ENCODE measurements at regions not wholly inside any gene's neighbourhood (a gene's known extent, or its start where the extent isn't known, plus 50 kb on each side); places are given as distances from the start of the nearest gene placed in this dataset.
"Not testable (repeated sequence)": the region's sequence is repeated elsewhere in the genome, so short reads cannot be mapped to it uniquely, and the experiment has no call there.

GRCh38 chr4:79743014-79743413 is 330.0 kb downstream of the ANTXR2 start:
- DNase-seq (ENCODE audit: low spot score) = no peak

GRCh38 chr4:79739912-79740311 is 331.9 kb upstream of the GK2 start:
- DNase-seq (ENCODE audit: low spot score) = no peak

GRCh38 chr4:79723507-79723906 is 315.5 kb upstream of the GK2 start:
- no peak for DNase-seq (ENCODE audit: low spot score)

GRCh38 chr4:79700356-79700755 is 292.3 kb upstream of the GK2 start:
- no peak for DNase-seq (ENCODE audit: low spot score)

GRCh38 chr4:79697444-79697843 is 289.4 kb upstream of the GK2 start:
- no peak for DNase-seq (ENCODE audit: low spot score)

- DNase-seq (ENCODE audit: low spot score) = not testable (repeated sequence)
Observed at GRCh38 chr4:79696534-79696933, 288.5 kb upstream of the GK2 start.

- no peak for DNase-seq (ENCODE audit: low spot score)
Observed at GRCh38 chr4:79695848-79696247, 287.8 kb upstream of the GK2 start.

- no peak for DNase-seq (ENCODE audit: low spot score)
Observed at GRCh38 chr4:79689740-79690139, 281.7 kb upstream of the GK2 start.

- no peak for DNase-seq (ENCODE audit: low spot score)
Observed at GRCh38 chr4:79688691-79689090, 280.7 kb upstream of the GK2 start.

GRCh38 chr4:79687006-79687405 is 279.0 kb upstream of the GK2 start:
- DNase-seq (ENCODE audit: low spot score) = no peak

- DNase-seq (ENCODE audit: low spot score) = no peak
Observed at GRCh38 chr4:79685542-79685941, 277.5 kb upstream of the GK2 start.

GRCh38 chr4:79684516-79684915 is 276.5 kb upstream of the GK2 start:
- DNase-seq (ENCODE audit: low spot score) = no peak

- no peak for DNase-seq (ENCODE audit: low spot score)
Observed at GRCh38 chr4:79682801-79683530, 274.9 kb upstream of the GK2 start.

GRCh38 chr4:79682161-79682560 is 274.1 kb upstream of the GK2 start:
- DNase-seq (ENCODE audit: low spot score) = no peak

GRCh38 chr4:79679859-79680258 is 271.8 kb upstream of the GK2 start:
- DNase-seq (ENCODE audit: low spot score) = no peak

GRCh38 chr4:79678472-79679202 is 270.6 kb upstream of the GK2 start:
- no peak for DNase-seq (ENCODE audit: low spot score)

GRCh38 chr4:79676705-79677104 is 268.7 kb upstream of the GK2 start:
- DNase-seq (ENCODE audit: low spot score) = no peak

GRCh38 chr4:79674906-79675305 is 266.9 kb upstream of the GK2 start:
- not testable (repeated sequence) for DNase-seq (ENCODE audit: low spot score)

- no peak for DNase-seq (ENCODE audit: low spot score)
Observed at GRCh38 chr4:79673898-79674297, 265.9 kb upstream of the GK2 start.

GRCh38 chr4:79673377-79673776 is 265.3 kb upstream of the GK2 start:
- no peak for DNase-seq (ENCODE audit: low spot score)

GRCh38 chr4:79666875-79667274 is 258.8 kb upstream of the GK2 start:
- DNase-seq (ENCODE audit: low spot score) = no peak

GRCh38 chr4:79666112-79666511 is 258.1 kb upstream of the GK2 start:
- DNase-seq (ENCODE audit: low spot score) = no peak

GRCh38 chr4:79663865-79664264 is 255.8 kb upstream of the GK2 start:
- DNase-seq (ENCODE audit: low spot score) = no peak

- DNase-seq (ENCODE audit: low spot score) = no peak
Observed at GRCh38 chr4:79663141-79663540, 255.1 kb upstream of the GK2 start.

Measured in NAMALWA (cell line).